ENCODE measurements at regions not wholly inside any gene's neighbourhood (a gene's known extent, or its start where the extent isn't known, plus 50 kb on each side); places are given as distances from the start of the nearest gene placed in this dataset.

DNA sequence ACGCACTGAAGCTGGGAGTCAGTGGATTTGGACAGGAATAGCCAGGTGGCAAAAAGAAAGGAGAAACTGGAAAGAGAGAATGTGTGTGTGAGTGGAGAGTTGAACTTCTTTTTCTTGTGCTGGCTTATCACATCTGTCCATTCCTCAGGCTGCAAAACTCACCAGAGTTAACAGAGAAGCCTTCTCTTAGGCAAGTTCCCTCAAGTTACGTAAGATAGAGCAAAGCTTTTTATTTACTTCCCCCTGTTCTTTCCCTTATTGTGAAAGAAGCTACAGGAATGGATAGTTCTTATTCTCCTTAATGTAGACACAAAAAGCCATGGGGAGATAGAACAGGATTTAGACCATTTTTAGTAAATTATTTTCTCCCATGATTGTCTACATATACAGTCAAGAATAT is 188.6 kb downstream of the BMP2 start:
- no peak for TF ChIP-seq POLR2A (IDR thresholded peaks at IDR 0.05)
- TF ChIP-seq, protein P1, sequence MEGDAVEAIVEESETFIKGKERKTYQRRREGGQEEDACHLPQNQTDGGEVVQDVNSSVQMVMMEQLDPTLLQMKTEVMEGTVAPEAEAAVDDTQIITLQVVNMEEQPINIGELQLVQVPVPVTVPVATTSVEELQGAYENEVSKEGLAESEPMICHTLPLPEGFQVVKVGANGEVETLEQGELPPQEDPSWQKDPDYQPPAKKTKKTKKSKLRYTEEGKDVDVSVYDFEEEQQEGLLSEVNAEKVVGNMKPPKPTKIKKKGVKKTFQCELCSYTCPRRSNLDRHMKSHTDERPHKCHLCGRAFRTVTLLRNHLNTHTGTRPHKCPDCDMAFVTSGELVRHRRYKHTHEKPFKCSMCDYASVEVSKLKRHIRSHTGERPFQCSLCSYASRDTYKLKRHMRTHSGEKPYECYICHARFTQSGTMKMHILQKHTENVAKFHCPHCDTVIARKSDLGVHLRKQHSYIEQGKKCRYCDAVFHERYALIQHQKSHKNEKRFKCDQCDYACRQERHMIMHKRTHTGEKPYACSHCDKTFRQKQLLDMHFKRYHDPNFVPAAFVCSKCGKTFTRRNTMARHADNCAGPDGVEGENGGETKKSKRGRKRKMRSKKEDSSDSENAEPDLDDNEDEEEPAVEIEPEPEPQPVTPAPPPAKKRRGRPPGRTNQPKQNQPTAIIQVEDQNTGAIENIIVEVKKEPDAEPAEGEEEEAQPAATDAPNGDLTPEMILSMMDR (IDR thresholded peaks at IDR 0.05), result no peak
